22Rv1 (cell line): ENCODE measurements at regions not wholly inside any gene's neighbourhood (a gene's known extent, or its start where the extent isn't known, plus 50 kb on each side); places are given as distances from the start of the nearest gene placed in this dataset.

Source experiments
- H3K27ac ChIP-seq: fragments of 450-650 bp; 2 replicates; pipeline ENCODE4 v1.5.1; 2017
- ZFX ChIP-seq: fragments of 450-650 bp; IDR thresholded peaks from 2 replicates; pipeline ENCODE4 v1.6.1; 2017; ENCODE audit warnings: antibody characterized with exemption, borderline replicate concordance

DNA sequence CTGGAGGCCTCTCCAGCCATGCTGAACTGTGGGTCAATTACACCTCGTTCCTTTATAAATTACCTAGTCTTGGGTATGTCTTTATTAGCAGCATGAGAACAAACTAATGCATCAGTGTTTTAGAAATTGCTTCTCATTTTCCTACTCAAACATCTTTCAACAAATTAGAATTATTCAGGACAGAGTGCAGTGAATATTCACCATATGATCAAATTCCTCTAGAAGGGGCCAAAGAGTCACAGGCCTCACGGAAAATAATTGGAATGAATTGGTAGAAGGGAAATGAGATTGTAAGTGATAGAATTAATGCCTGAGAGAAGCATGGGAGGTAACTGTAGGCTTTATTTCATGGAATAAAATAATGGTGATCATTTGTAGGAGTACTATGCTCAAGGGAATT, 50.5 kb upstream of the CDH11 start:
- TF ChIP-seq ZFX: no peak

More for the DNA sequence above, 50.5 kb upstream of the CDH11 start:
- no peak overlapping the region for H3K27ac ChIP-seq
